ENCODE measurements at regions not wholly inside any gene's neighbourhood (a gene's known extent, or its start where the extent isn't known, plus 50 kb on each side); places are given as distances from the start of the nearest gene placed in this dataset.

- no peak for TF ChIP-seq CTCF (IDR thresholded peaks at IDR 0.05; ENCODE audit: low read depth, low read length)
- no peak for TF ChIP-seq EZH2phosphoT487 (IDR thresholded peaks at IDR 0.05; ENCODE audit: low read depth)
These were observed 546.0 kb upstream of the ARID1B start for GRCh38 chr6:156231026-156231765.
